Islet of Langerhans (tissue), 1 donor: ENCODE measurements at regions not wholly inside any gene's neighbourhood (a gene's known extent, or its start where the extent isn't known, plus 50 kb on each side); places are given as distances from the start of the nearest gene placed in this dataset.
"Not testable (repeated sequence)": the region's sequence is repeated elsewhere in the genome, so short reads cannot be mapped to it uniquely, and the experiment has no call there.

ENCODE experiments used
- FAIRE-seq: peaks from one replicate; lab custom pipeline; 2011; peaks lifted over from hg19 to GRCh38; lab: Jason Lieb, UNC

- FAIRE-seq: no peak
Observed at GRCh38 chr6:167230288-167230687, 60.8 kb upstream of the UNC93A start.

GRCh38 chr6:167232356-167232755 lies 58.8 kb upstream of the UNC93A start:
- FAIRE-seq: no peak

- no peak for FAIRE-seq
Observed at GRCh38 chr6:167233490-167233889, 57.6 kb upstream of the UNC93A start.

- FAIRE-seq: not testable (repeated sequence)
Observed at GRCh38 chr6:167234576-167234975, 56.5 kb upstream of the UNC93A start.

- FAIRE-seq: no peak
Observed at GRCh38 chr6:167235005-167235404, 56.1 kb upstream of the UNC93A start.

GRCh38 chr6:167235421-167236238 lies 55.5 kb upstream of the UNC93A start:
- no peak for FAIRE-seq

GRCh38 chr6:167236239-167236571 lies 54.9 kb upstream of the UNC93A start:
- FAIRE-seq: no peak

- no peak for FAIRE-seq
Observed at GRCh38 chr6:167237438-167238145, 53.5 kb upstream of the UNC93A start.

GRCh38 chr6:167238146-167238693 lies 52.9 kb upstream of the UNC93A start:
- FAIRE-seq: no peak

GRCh38 chr6:167238694-167239467 lies 52.2 kb upstream of the UNC93A start:
- FAIRE-seq: no peak

GRCh38 chr6:167239470-167239869 lies 51.6 kb upstream of the UNC93A start:
- FAIRE-seq: not testable (repeated sequence)

GRCh38 chr6:167240034-167240541 lies 51.0 kb upstream of the UNC93A start:
- FAIRE-seq: no peak
